ENCODE measurements at regions not wholly inside any gene's neighbourhood (a gene's known extent, or its start where the extent isn't known, plus 50 kb on each side); places are given as distances from the start of the nearest gene placed in this dataset.

DNA sequence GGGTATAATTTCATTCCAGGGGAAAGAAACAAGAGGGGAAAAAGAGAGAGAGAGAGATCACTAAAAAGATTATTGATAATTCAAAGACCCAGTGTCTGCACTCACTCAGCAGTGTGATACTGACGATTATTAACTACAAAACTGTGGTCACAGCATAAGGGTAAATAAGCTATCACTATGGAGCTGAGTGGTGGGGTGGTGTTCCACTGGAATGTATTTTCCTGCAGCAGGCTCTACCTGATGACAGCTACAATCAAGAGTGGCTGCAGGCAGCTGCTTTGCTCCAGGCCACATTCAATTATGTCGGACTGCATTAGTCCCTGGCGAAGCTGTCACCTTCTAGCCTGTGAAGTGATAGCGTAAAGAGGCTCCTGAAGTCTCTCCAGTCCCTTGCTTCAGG lies 122.2 kb upstream of the TFAP2D start:
- TF ChIP-seq, protein P1, sequence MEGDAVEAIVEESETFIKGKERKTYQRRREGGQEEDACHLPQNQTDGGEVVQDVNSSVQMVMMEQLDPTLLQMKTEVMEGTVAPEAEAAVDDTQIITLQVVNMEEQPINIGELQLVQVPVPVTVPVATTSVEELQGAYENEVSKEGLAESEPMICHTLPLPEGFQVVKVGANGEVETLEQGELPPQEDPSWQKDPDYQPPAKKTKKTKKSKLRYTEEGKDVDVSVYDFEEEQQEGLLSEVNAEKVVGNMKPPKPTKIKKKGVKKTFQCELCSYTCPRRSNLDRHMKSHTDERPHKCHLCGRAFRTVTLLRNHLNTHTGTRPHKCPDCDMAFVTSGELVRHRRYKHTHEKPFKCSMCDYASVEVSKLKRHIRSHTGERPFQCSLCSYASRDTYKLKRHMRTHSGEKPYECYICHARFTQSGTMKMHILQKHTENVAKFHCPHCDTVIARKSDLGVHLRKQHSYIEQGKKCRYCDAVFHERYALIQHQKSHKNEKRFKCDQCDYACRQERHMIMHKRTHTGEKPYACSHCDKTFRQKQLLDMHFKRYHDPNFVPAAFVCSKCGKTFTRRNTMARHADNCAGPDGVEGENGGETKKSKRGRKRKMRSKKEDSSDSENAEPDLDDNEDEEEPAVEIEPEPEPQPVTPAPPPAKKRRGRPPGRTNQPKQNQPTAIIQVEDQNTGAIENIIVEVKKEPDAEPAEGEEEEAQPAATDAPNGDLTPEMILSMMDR (IDR thresholded peaks at IDR 0.05): no peak
- no peak for TF ChIP-seq EZH2phosphoT487 (IDR thresholded peaks at IDR 0.05)

Data from neural progenitor cell (in vitro differentiated cells).